Liver (tissue), 7 donors: ENCODE measurements at regions not wholly inside any gene's neighbourhood (a gene's known extent, or its start where the extent isn't known, plus 50 kb on each side); places are given as distances from the start of the nearest gene placed in this dataset.

Source experiments
- DNase-seq: peaks from one replicate; pipeline ENCODE4 v3.0.0-alpha.2; 2017; ENCODE audit warnings: low spot score
- H3K27ac ChIP-seq, 2 donors: one replicate each; pipeline ENCODE4 v1.7.0; 2013; ENCODE audit warnings: inconsistent platforms in 2 of 2, low read length in 2 of 2, control low read depth in 1 of 2, low read depth in 1 of 2, mild to moderate bottlenecking in 1 of 2
- H3K27me3 ChIP-seq, 4 donors: one replicate each; pipeline versions ENCODE4 v1.6.1 to v1.7.0; 2013; ENCODE audit warnings: low read length in 3 of 4, inconsistent platforms in 1 of 4, mild to moderate bottlenecking in 1 of 4, moderate library complexity in 1 of 4; ENCODE audit not compliant: control insufficient read depth in 4 of 4, insufficient read depth in 4 of 4
- H3K36me3 ChIP-seq, 4 donors: one replicate each; pipeline versions ENCODE4 v1.6.1 to v1.7.0; 2013; ENCODE audit warnings: low read length in 3 of 4, mild to moderate bottlenecking in 3 of 4, low read depth in 1 of 4, moderate library complexity in 1 of 4; ENCODE audit not compliant: control insufficient read depth in 4 of 4, insufficient read depth in 3 of 4
- H3K4me1 ChIP-seq, 4 donors: one replicate each; pipeline versions ENCODE4 v1.6.1 to v1.7.0; 2013; ENCODE audit warnings: low read length in 3 of 4, mild to moderate bottlenecking in 3 of 4, moderate library complexity in 1 of 4; ENCODE audit not compliant: control insufficient read depth in 4 of 4, insufficient read depth in 4 of 4
- H3K4me3 ChIP-seq, 3 donors: one replicate each; pipeline versions ENCODE4 v1.6.1 to v1.7.0; 2013; ENCODE audit warnings: low read length in 3 of 3, control low read depth in 1 of 3, low read depth in 1 of 3, mild to moderate bottlenecking in 1 of 3
- H3K9ac ChIP-seq, 2 donors: one replicate each; pipeline ENCODE4 v1.7.0; 2013; ENCODE audit warnings: low read length in 2 of 2, mild to moderate bottlenecking in 2 of 2, moderate library complexity in 2 of 2, control low read depth in 1 of 2, low read depth in 1 of 2
- H3K9me3 ChIP-seq, 4 donors: one replicate each; pipeline versions ENCODE4 v1.6.1 to v1.7.0; 2013; ENCODE audit warnings: low read length in 3 of 4; ENCODE audit not compliant: control insufficient read depth in 4 of 4
- EGR1 ChIP-seq, 2 donors: IDR thresholded peaks; 2 replicates each; pipeline ENCODE4 v1.6.1; 2016 to 2018; ENCODE audit warnings: antibody characterized with exemption in 2 of 2, low read depth in 2 of 2
- FOXA1 ChIP-seq: IDR thresholded peaks from 2 replicates; pipeline ENCODE4 v1.6.1; 2016; ENCODE audit warnings: antibody characterized with exemption
- FOXA2 ChIP-seq: IDR thresholded peaks from 2 replicates; pipeline ENCODE4 v1.6.1; 2016; ENCODE audit warnings: antibody characterized with exemption
- GABPA ChIP-seq, 2 donors: IDR thresholded peaks in 1 of 2; conservative IDR thresholded peaks in 1 of 2; 2 replicates each; pipeline ENCODE4 v1.6.1; 2016; ENCODE audit warnings: antibody characterized with exemption in 2 of 2, mild to moderate bottlenecking in 1 of 2, moderate library complexity in 1 of 2
- HNF4A ChIP-seq, 2 donors: conservative IDR thresholded peaks; 2 replicates each; pipeline ENCODE4 v1.6.1; 2016; ENCODE audit warnings: antibody characterized with exemption in 2 of 2, mild to moderate bottlenecking in 2 of 2
- HNF4G ChIP-seq: IDR thresholded peaks from 2 replicates; pipeline ENCODE4 v1.6.1; 2016; ENCODE audit warnings: antibody characterized with exemption
- JUND ChIP-seq, 2 donors: IDR thresholded peaks; 2 replicates each; pipeline ENCODE4 v1.6.1; 2016; ENCODE audit warnings: antibody characterized with exemption in 2 of 2
- NR2F2 ChIP-seq: IDR thresholded peaks from 2 replicates; pipeline ENCODE4 v1.6.1; 2016; ENCODE audit warnings: antibody characterized with exemption
- RAD21 ChIP-seq, 2 donors: IDR thresholded peaks; 2 replicates each; pipeline ENCODE4 v1.6.1; 2016; ENCODE audit warnings: antibody characterized with exemption in 2 of 2, mild to moderate bottlenecking in 2 of 2
- RXRA ChIP-seq, 2 donors: IDR thresholded peaks; 2 replicates each; pipeline ENCODE4 v1.6.1; 2017 to 2018; ENCODE audit warnings: antibody characterized with exemption in 2 of 2, mild to moderate bottlenecking in 1 of 2
- SP1 ChIP-seq: IDR thresholded peaks from 2 replicates; pipeline ENCODE4 v1.6.1; 2018; ENCODE audit warnings: antibody characterized with exemption, mild to moderate bottlenecking
- TAF1 ChIP-seq: conservative IDR thresholded peaks from 2 replicates; pipeline ENCODE4 v1.6.1; 2016; ENCODE audit warnings: antibody characterized with exemption, mild to moderate bottlenecking
- YY1 ChIP-seq: IDR thresholded peaks from 2 replicates; pipeline ENCODE4 v1.6.1; 2016; ENCODE audit warnings: antibody characterized with exemption, mild to moderate bottlenecking
- TF ChIP-seq, protein P1 (sequence below): IDR thresholded peaks from 2 replicates; pipeline ENCODE4 v1.6.1; 2016; ENCODE audit warnings: antibody characterized with exemption
- TF ChIP-seq, protein P2 (sequence below): fragments of 150-350 bp; IDR thresholded peaks from 2 replicates; pipeline ENCODE4 v1.5.1; 2017; ENCODE audit warnings: improper control_type of control experiment, low read depth, low read length; ENCODE audit not compliant: missing input control
- TF ChIP-seq, protein P3 (sequence below): IDR thresholded peaks from 2 replicates; pipeline ENCODE4 v1.6.1; 2016; ENCODE audit warnings: antibody characterized with exemption
- TF ChIP-seq, protein P4 (sequence below): IDR thresholded peaks from 2 replicates; pipeline ENCODE4 v1.6.1; 2016; ENCODE audit warnings: antibody characterized with exemption
- TF ChIP-seq, protein P5 (sequence below): IDR thresholded peaks from 2 replicates; pipeline ENCODE4 v1.6.1; 2016; ENCODE audit warnings: antibody characterized with exemption, mild to moderate bottlenecking
- donor health status: healthy.
- donor health status: healthy.
- donor health status: healthy.
- donor health status: healthy.

DNA sequence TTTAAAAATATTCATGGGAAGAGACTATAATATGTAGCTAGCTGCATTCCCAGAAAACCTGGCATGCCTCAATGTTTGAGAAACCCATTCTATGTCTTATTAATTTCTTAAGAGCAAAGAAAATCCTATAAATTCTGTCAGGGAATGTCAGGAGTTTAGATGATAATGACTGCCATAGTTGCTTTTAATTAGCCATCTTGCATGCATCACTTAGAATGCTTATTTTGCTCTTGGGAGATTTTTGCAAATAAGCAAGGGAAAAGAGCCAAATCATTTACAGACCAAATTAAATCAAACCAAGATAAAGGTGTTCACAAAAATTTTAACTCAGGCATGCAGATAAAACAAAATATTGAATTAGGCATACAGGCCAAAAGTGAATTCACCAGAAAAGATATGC, 152.8 kb downstream of the FASLG start:
- Histone ChIP-seq H3K9ac (no peak overlapping the region), H3K4me3 (no peak overlapping the region), H3K27me3 (no peaks in the 10 kb centered on the region), H3K36me3 (no peaks in the 10 kb centered on the region), H3K4me1 (no peaks in the 10 kb centered on the region), H3K9me3 (no peaks in the 10 kb centered on the region), H3K27ac (no peak overlapping the region)
- TF ChIP-seq, protein P1, sequence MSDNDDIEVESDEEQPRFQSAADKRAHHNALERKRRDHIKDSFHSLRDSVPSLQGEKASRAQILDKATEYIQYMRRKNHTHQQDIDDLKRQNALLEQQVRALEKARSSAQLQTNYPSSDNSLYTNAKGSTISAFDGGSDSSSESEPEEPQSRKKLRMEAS = no peak
- TF ChIP-seq JUND (IDR thresholded peaks at IDR 0.05) = no peak
- no peak for TF ChIP-seq NR2F2
- no peak for TF ChIP-seq YY1
- no peak for TF ChIP-seq RXRA (IDR thresholded peaks at IDR 0.05)
- no peak for TF ChIP-seq FOXA2
- TF ChIP-seq SP1 = no peak
- TF ChIP-seq, protein P2, sequence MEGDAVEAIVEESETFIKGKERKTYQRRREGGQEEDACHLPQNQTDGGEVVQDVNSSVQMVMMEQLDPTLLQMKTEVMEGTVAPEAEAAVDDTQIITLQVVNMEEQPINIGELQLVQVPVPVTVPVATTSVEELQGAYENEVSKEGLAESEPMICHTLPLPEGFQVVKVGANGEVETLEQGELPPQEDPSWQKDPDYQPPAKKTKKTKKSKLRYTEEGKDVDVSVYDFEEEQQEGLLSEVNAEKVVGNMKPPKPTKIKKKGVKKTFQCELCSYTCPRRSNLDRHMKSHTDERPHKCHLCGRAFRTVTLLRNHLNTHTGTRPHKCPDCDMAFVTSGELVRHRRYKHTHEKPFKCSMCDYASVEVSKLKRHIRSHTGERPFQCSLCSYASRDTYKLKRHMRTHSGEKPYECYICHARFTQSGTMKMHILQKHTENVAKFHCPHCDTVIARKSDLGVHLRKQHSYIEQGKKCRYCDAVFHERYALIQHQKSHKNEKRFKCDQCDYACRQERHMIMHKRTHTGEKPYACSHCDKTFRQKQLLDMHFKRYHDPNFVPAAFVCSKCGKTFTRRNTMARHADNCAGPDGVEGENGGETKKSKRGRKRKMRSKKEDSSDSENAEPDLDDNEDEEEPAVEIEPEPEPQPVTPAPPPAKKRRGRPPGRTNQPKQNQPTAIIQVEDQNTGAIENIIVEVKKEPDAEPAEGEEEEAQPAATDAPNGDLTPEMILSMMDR = no peak
- no peak for TF ChIP-seq TAF1
- TF ChIP-seq GABPA (IDR thresholded peaks at IDR 0.05 in 1 of 2, conservative IDR thresholded peaks at IDR 0.05 in 1 of 2) = no peak
- TF ChIP-seq, protein P3, sequence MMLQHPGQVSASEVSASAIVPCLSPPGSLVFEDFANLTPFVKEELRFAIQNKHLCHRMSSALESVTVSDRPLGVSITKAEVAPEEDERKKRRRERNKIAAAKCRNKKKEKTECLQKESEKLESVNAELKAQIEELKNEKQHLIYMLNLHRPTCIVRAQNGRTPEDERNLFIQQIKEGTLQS = no peak
- TF ChIP-seq HNF4A (conservative IDR thresholded peaks at IDR 0.05) = no peak
- TF ChIP-seq RAD21 (IDR thresholded peaks at IDR 0.05) = no peak
- no peak for TF ChIP-seq EGR1 (IDR thresholded peaks at IDR 0.05; ENCODE audit: low read depth in 2 of 2)
- TF ChIP-seq HNF4G = no peak
- no peak for TF ChIP-seq FOXA1
- TF ChIP-seq, protein P4, sequence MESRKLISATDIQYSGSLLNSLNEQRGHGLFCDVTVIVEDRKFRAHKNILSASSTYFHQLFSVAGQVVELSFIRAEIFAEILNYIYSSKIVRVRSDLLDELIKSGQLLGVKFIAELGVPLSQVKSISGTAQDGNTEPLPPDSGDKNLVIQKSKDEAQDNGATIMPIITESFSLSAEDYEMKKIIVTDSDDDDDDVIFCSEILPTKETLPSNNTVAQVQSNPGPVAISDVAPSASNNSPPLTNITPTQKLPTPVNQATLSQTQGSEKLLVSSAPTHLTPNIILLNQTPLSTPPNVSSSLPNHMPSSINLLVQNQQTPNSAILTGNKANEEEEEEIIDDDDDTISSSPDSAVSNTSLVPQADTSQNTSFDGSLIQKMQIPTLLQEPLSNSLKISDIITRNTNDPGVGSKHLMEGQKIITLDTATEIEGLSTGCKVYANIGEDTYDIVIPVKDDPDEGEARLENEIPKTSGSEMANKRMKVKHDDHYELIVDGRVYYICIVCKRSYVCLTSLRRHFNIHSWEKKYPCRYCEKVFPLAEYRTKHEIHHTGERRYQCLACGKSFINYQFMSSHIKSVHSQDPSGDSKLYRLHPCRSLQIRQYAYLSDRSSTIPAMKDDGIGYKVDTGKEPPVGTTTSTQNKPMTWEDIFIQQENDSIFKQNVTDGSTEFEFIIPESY = no peak
- TF ChIP-seq, protein P5, sequence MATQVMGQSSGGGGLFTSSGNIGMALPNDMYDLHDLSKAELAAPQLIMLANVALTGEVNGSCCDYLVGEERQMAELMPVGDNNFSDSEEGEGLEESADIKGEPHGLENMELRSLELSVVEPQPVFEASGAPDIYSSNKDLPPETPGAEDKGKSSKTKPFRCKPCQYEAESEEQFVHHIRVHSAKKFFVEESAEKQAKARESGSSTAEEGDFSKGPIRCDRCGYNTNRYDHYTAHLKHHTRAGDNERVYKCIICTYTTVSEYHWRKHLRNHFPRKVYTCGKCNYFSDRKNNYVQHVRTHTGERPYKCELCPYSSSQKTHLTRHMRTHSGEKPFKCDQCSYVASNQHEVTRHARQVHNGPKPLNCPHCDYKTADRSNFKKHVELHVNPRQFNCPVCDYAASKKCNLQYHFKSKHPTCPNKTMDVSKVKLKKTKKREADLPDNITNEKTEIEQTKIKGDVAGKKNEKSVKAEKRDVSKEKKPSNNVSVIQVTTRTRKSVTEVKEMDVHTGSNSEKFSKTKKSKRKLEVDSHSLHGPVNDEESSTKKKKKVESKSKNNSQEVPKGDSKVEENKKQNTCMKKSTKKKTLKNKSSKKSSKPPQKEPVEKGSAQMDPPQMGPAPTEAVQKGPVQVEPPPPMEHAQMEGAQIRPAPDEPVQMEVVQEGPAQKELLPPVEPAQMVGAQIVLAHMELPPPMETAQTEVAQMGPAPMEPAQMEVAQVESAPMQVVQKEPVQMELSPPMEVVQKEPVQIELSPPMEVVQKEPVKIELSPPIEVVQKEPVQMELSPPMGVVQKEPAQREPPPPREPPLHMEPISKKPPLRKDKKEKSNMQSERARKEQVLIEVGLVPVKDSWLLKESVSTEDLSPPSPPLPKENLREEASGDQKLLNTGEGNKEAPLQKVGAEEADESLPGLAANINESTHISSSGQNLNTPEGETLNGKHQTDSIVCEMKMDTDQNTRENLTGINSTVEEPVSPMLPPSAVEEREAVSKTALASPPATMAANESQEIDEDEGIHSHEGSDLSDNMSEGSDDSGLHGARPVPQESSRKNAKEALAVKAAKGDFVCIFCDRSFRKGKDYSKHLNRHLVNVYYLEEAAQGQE = no peak
- no peak for DNase-seq

DNA sequence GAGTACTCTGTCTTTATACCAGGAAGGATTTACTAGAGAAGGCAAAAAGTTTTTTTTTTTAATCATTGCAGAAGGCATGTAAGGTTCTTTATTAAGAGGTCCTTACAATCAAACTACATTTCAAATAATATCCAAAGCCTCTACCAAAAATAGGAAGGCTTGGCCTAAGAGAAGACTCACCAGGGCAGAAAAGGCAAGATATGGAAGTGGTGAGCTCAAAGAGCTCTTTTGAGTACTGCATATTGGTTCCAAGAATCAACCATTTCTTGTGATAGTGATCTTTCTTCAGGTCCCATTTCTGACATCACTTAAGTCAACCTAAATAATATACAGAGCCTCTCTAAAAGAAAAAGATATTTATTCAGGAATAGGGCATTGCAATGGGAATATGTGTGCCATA, 153.2 kb downstream of the FASLG start:
- H3K4me1 ChIP-seq = no peaks in the 10 kb centered on the region
- no peak for DNase-seq
- H3K27ac ChIP-seq = no peak overlapping the region
- no peaks in the 10 kb centered on the region for H3K27me3 ChIP-seq
- H3K9me3 ChIP-seq = no peaks in the 10 kb centered on the region
- H3K4me3 ChIP-seq = no peak overlapping the region
- no peak overlapping the region for H3K9ac ChIP-seq
- no peaks in the 10 kb centered on the region for H3K36me3 ChIP-seq
- TF ChIP-seq HNF4A (conservative IDR thresholded peaks at IDR 0.05) = no peak
- TF ChIP-seq, protein P5 = no peak
- TF ChIP-seq, protein P3 = no peak
- no peak for TF ChIP-seq GABPA (IDR thresholded peaks at IDR 0.05 in 1 of 2, conservative IDR thresholded peaks at IDR 0.05 in 1 of 2)
- TF ChIP-seq, protein P4 = no peak
- TF ChIP-seq, protein P1 = no peak
- no peak for TF ChIP-seq NR2F2
- no peak for TF ChIP-seq RAD21 (IDR thresholded peaks at IDR 0.05)
